HL-60 (cell line): ENCODE measurements at regions not wholly inside any gene's neighbourhood (a gene's known extent, or its start where the extent isn't known, plus 50 kb on each side); places are given as distances from the start of the nearest gene placed in this dataset.

Source experiments
- DNase-seq, 2 experiments: peaks; one replicate each; pipeline ENCODE4 v3.0.0-alpha.2; 2010 to 2020; ENCODE audit warnings: low read depth in 1 of 2, low spot score in 1 of 2
- H3K27ac ChIP-seq: fragments of 250-450 bp; sonication (Bioruptor Pico); replicated peaks from 2 replicates; pipeline ENCODE4 v1.5.1; 2020; ENCODE audit warnings: mild to moderate bottlenecking, moderate library complexity
- H3K27me3 ChIP-seq: fragments of 250-450 bp; sonication (Bioruptor Pico); 2 replicates; pipeline ENCODE4 v1.5.1; 2021; ENCODE audit warnings: mild to moderate bottlenecking, moderate library complexity; ENCODE audit not compliant: insufficient read depth, poor library complexity, severe bottlenecking
- H3K4me3 ChIP-seq: replicated peaks from 2 replicates; pipeline ENCODE4 v1.5.1; 2011; ENCODE audit warnings: mild to moderate bottlenecking, control low read depth, low read length; ENCODE audit not compliant: insufficient read depth
- CTCF ChIP-seq: IDR thresholded peaks from one replicate; pipeline ENCODE4 v1.5.1; 2011; ENCODE audit warnings: low read length, control low read depth, inconsistent platforms; ENCODE audit not compliant: insufficient read depth
- GABPA ChIP-seq: IDR thresholded peaks from 2 replicates; pipeline ENCODE4 v1.6.1; 2012; ENCODE audit warnings: low read depth
- POLR2AphosphoS5 ChIP-seq: IDR thresholded peaks from 2 replicates; pipeline ENCODE4 v1.6.1; 2012; ENCODE audit warnings: low read depth
- REST ChIP-seq: IDR thresholded peaks from 2 replicates; pipeline ENCODE4 v1.6.1; 2012; ENCODE audit warnings: low read depth; ENCODE audit not compliant: insufficient replicate concordance
- SPI1 ChIP-seq: IDR thresholded peaks from 2 replicates; pipeline ENCODE4 v1.6.1; 2012; ENCODE audit warnings: low read depth, mild to moderate bottlenecking, borderline replicate concordance

- no peak for TF ChIP-seq SPI1
- no peak for TF ChIP-seq REST
- no peak for TF ChIP-seq GABPA
- TF ChIP-seq CTCF = no peak
- Histone ChIP-seq H3K4me3 (no peak overlapping the region), H3K27ac (no peak overlapping the region), H3K27me3 (no peaks in the 10 kb centered on the region)
- DNase-seq = no peak
Observed at GRCh38 chr15:29631076-29632070, 190.9 kb downstream of the TJP1 start.

GRCh38 chr15:29624271-29624670 lies 198.0 kb downstream of the TJP1 start:
- no peak for DNase-seq
- H3K4me3 ChIP-seq = no peak overlapping the region
- no peak overlapping the region for H3K27ac ChIP-seq
- no peaks in the 10 kb centered on the region for H3K27me3 ChIP-seq
- TF ChIP-seq GABPA = no peak
- no peak for TF ChIP-seq REST
- TF ChIP-seq POLR2AphosphoS5 = no peak
- no peak for TF ChIP-seq CTCF
- TF ChIP-seq SPI1 = no peak

- H3K27ac ChIP-seq = no peak overlapping the region
- TF ChIP-seq CTCF (no peak), REST (no peak), SPI1 (no peak), GABPA (no peak), POLR2AphosphoS5 (no peak)
- no peak overlapping the region for H3K4me3 ChIP-seq
- H3K27me3 ChIP-seq = no peaks in the 10 kb centered on the region
- DNase-seq = no peak
Observed at GRCh38 chr15:29623116-29623639, 199.1 kb downstream of the TJP1 start.
